ENCODE measurements at regions not wholly inside any gene's neighbourhood (a gene's known extent, or its start where the extent isn't known, plus 50 kb on each side); places are given as distances from the start of the nearest gene placed in this dataset.

GRCh38 chr2:59046401-59047372 lies 805.6 kb upstream of the FANCL start:
- Histone ChIP-seq H2AFZ (ENCODE audit: control insufficient read depth, low read depth, low read length) (no peak overlapping the region), H3K4me2 (ENCODE audit: control insufficient read depth, insufficient read depth) (no peak overlapping the region), H3K27me3 (replicated peaks in 1 of 2; ENCODE audit: control insufficient read depth in 2 of 2, insufficient read depth in 2 of 2, low read length in 1 of 2) (no peaks in the 10 kb centered on the region), H3K9me3 (replicated peaks; ENCODE audit: control insufficient read depth, insufficient read depth, low read length) (no peaks in the 10 kb centered on the region), H3K4me3 (no peak overlapping the region), H3K4me1 (ENCODE audit: control insufficient read depth, insufficient read depth, low read length) (no peaks in the 10 kb centered on the region), H3K27ac (ENCODE audit: control insufficient read depth, insufficient read depth) (no peak overlapping the region), H3K9ac (ENCODE audit: control insufficient read depth, insufficient read depth, low read length) (no peak overlapping the region), H4K20me1 (ENCODE audit: control insufficient read depth, insufficient read depth) (no peaks in the 10 kb centered on the region), H3K36me3 (ENCODE audit: control insufficient read depth in 2 of 2, insufficient read depth in 2 of 2, low read length in 1 of 2) (no peaks in the 10 kb centered on the region), H3K79me2 (ENCODE audit: control insufficient read depth, insufficient read depth, low read length) (no peaks in the 10 kb centered on the region)
- 40% methylated on average over 17 of the region's 17 CpGs for WGBS (ENCODE audit: insufficient coverage, insufficient replicate concordance, low lambda C conversion rate, missing lambda C conversion rate)
- ChIA-PET SMC1A (ENCODE audit: uncharacterized antibody, unreplicated experiment) (interaction anchor here (0.8 kb wide), 1 partner anchor 16 kb away, joined by 3 read pairs; no protein-coding TSS in a partner anchor), POLR2A (no interaction called here), CTCF (interaction anchor here (0.8 to 1.3 kb wide), 2 partner anchors 21 kb away, joined by 4 to 5 read pairs; no protein-coding TSS in a partner anchor), RAD21 (ENCODE audit: unreplicated experiment) (no interaction called here)
- DNase-seq (ENCODE audit: low read depth, low spot score): no peak
- in situ Hi-C loops (cut with MboI) (no loop called here), intact Hi-C loops (cut with micrococcal nuclease; ENCODE audit: unreplicated experiment) (no loop called here)
- FAIRE-seq: no peak
- ATAC-seq: no peak
- no TSS peak for BruUV-seq (replicated peaks)
- TF ChIP-seq GABPA (IDR thresholded peaks at IDR 0.05; ENCODE audit: low read depth) (no peak), RELA (IDR thresholded peaks at IDR 0.05; ENCODE audit: borderline replicate concordance, partially characterized antibody) (no peak), RB1 (IDR thresholded peaks at IDR 0.05; ENCODE audit: borderline replicate concordance) (no peak), IRF4 (IDR thresholded peaks at IDR 0.05; ENCODE audit: low read depth, low read length) (no peak), ETV6 (conservative IDR thresholded peaks at IDR 0.05 in 1 of 2, IDR thresholded peaks at IDR 0.05 in 1 of 2; ENCODE audit: borderline replicate concordance in 1 of 2, low read depth in 1 of 2) (no peak), PBX3 (IDR thresholded peaks at IDR 0.05; ENCODE audit: insufficient replicate concordance, low read depth, low read length) (no peak), RELB (IDR thresholded peaks at IDR 0.05; ENCODE audit: low read depth) (no peak), JUND (IDR thresholded peaks at IDR 0.05; ENCODE audit: low read depth, low read length) (no peak), ZBTB33 (IDR thresholded peaks at IDR 0.05) (no peak), CEBPZ (IDR thresholded peaks at IDR 0.05; ENCODE audit: low read depth, low read length) (no peak), FOXM1 (IDR thresholded peaks at IDR 0.05; ENCODE audit: low read depth, low read length) (no peak)

Measured in GM12878 (cell line).